Endothelial cell of umbilical vein (primary cell): ENCODE measurements at regions not wholly inside any gene's neighbourhood (a gene's known extent, or its start where the extent isn't known, plus 50 kb on each side); places are given as distances from the start of the nearest gene placed in this dataset.

Experiments
- BruUV-seq: library from RNA; stranded (reverse); fragments of 400-500 nt; replicated peaks from 2 replicates; lab custom pipeline; 2021; lab: Mats Ljungman, UMichigan
- CTCF ChIA-PET: fragments of 300-600, 350-600 bp; sonication (Branson Sonifier 250); formaldehyde crosslinking; loops from one replicate; lab custom pipeline; 2021; ENCODE audit warnings: antibody characterized with exemption, inconsistent platforms; lab: Charles Lee
- POLR2A ChIA-PET: fragments of 300-600, 350-600 bp; sonication (Branson Sonifier 250); formaldehyde crosslinking; loops from one replicate; lab custom pipeline; 2021; ENCODE audit warnings: antibody characterized with exemption, inconsistent platforms; lab: Charles Lee
- DNase-seq: peaks from one replicate; pipeline ENCODE4 v3.0.0-alpha.2; 2011; ENCODE audit warnings: low read depth, low spot score
- FAIRE-seq: peaks from 2 replicates; lab custom pipeline; 2011; peaks lifted over from hg19 to GRCh38; lab: Jason Lieb, UNC
- H2AFZ ChIP-seq: 2 replicates; pipeline ENCODE4 v1.6.0; 2012; ENCODE audit warnings: low read depth, low read length, control low read depth, inconsistent platforms
- H3K27ac ChIP-seq: 2 replicates; pipeline ENCODE4 v1.5.1; 2011; ENCODE audit warnings: low read depth, mild to moderate bottlenecking, control low read depth, low read length, moderate library complexity; ENCODE audit not compliant: insufficient read depth
- H3K27me3 ChIP-seq, 2 experiments: 2 replicates each; pipeline versions ENCODE4 v1.6.0 to v1.6.1; 2011; ENCODE audit warnings: low read length in 2 of 2, mixed read lengths in 1 of 2; ENCODE audit not compliant: control insufficient read depth in 2 of 2, insufficient read depth in 2 of 2
- H3K36me3 ChIP-seq, 2 experiments: 2 replicates in 1 of 2; 3 replicates in 1 of 2; pipeline ENCODE4 v1.5.1; 2011; ENCODE audit warnings: low read length in 2 of 2, mild to moderate bottlenecking in 1 of 2, moderate library complexity in 1 of 2; ENCODE audit not compliant: control insufficient read depth in 2 of 2, insufficient read depth in 2 of 2; ENCODE audit errors: extremely low read depth in 1 of 2
- H3K4me1 ChIP-seq: 3 replicates; pipeline ENCODE4 v1.5.1; 2011; ENCODE audit warnings: mild to moderate bottlenecking, low read length; ENCODE audit not compliant: control insufficient read depth, insufficient read depth; ENCODE audit errors: extremely low read depth
- H3K4me2 ChIP-seq: 2 replicates; pipeline ENCODE4 v1.6.1; 2011; ENCODE audit warnings: low read length, control low read depth, mixed read lengths; ENCODE audit not compliant: insufficient read depth
- H3K4me3 ChIP-seq, 3 experiments: fragments of 200-600 bp in 1 of 3; sonication (generic), shearing (Covaris generic) in 1 of 3; replicated peaks in 1 of 3; 2 replicates each; pipeline ENCODE4 v1.5.1; 2011 to 2016; ENCODE audit warnings: control low read depth in 3 of 3, low read length in 3 of 3, mild to moderate bottlenecking in 2 of 3, inconsistent platforms in 1 of 3, low read depth in 1 of 3, moderate library complexity in 1 of 3; ENCODE audit not compliant: insufficient read depth in 1 of 3
- H3K79me2 ChIP-seq: 2 replicates; pipeline ENCODE4 v1.6.0; 2012; ENCODE audit warnings: low read length, inconsistent platforms; ENCODE audit not compliant: control insufficient read depth, insufficient read depth
- H3K9ac ChIP-seq: replicated peaks from 2 replicates; pipeline ENCODE3; 2011; ENCODE audit warnings: low read length, control low read depth; ENCODE audit not compliant: insufficient read depth; ENCODE audit errors: extremely low read depth
- H3K9me1 ChIP-seq: replicated peaks from 3 replicates; pipeline ENCODE4 v1.6.0; 2011; ENCODE audit warnings: mild to moderate bottlenecking, low read length; ENCODE audit not compliant: control insufficient read depth, insufficient read depth; ENCODE audit errors: extremely low read depth
- H3K9me3 ChIP-seq: replicated peaks from 2 replicates; pipeline ENCODE4 v1.5.1; 2012; ENCODE audit warnings: low read length, inconsistent platforms; ENCODE audit not compliant: control insufficient read depth, insufficient read depth
- H4K20me1 ChIP-seq: replicated peaks from 2 replicates; pipeline ENCODE3; 2011; ENCODE audit warnings: mild to moderate bottlenecking, low read length; ENCODE audit not compliant: control insufficient read depth, insufficient read depth; ENCODE audit errors: extremely low read depth
- EZH2 ChIP-seq: IDR thresholded peaks from 2 replicates; pipeline ENCODE4 v1.6.1; 2012; ENCODE audit warnings: borderline replicate concordance, low read depth, mild to moderate bottlenecking, moderate library complexity, low read length, inconsistent platforms; ENCODE audit not compliant: severe bottlenecking
- FOS ChIP-seq: IDR thresholded peaks from 2 replicates; pipeline ENCODE4 v1.6.1; 2011; ENCODE audit warnings: mild to moderate bottlenecking, low read length, moderate library complexity, borderline replicate concordance; ENCODE audit not compliant: insufficient read depth
- GATA2 ChIP-seq: IDR thresholded peaks from 2 replicates; pipeline ENCODE4 v1.7.0; 2011; ENCODE audit warnings: low read depth, mild to moderate bottlenecking, moderate library complexity, mixed read lengths, low read length; ENCODE audit not compliant: insufficient read length, insufficient read depth
- JUN ChIP-seq: IDR thresholded peaks from 2 replicates; pipeline ENCODE4 v1.6.1; 2011; ENCODE audit warnings: borderline replicate concordance, low read depth; ENCODE audit not compliant: insufficient read length, insufficient read depth
- MYC ChIP-seq: IDR thresholded peaks from one replicate; pipeline ENCODE4 v1.6.1; 2011; ENCODE audit warnings: mild to moderate bottlenecking, low read depth, low read length
- POLR2A ChIP-seq: IDR thresholded peaks from 2 replicates; pipeline ENCODE4 v1.6.1; 2012; ENCODE audit warnings: low read depth, mild to moderate bottlenecking, control low read depth, low read length
- POLR2AphosphoS5 ChIP-seq: IDR thresholded peaks from 2 replicates; pipeline ENCODE4 v1.6.1; 2012; ENCODE audit warnings: low read depth, mild to moderate bottlenecking, control low read depth, low read length, moderate library complexity; ENCODE audit not compliant: insufficient read depth
- dilution Hi-C: fragments of 300-500 bp; cut with MboI; formaldehyde crosslinking; loops from one replicate; pipeline ENCODE4 v1.15.0; 2019; ENCODE audit warnings: low sequenced_read_pairs; ENCODE audit not compliant: extremely low pct_ligation_motif_present
- intact Hi-C: fragments of 100-400 bp; cut with micrococcal nuclease; formaldehyde crosslinking; loops from one replicate; pipeline ENCODE4 v1.10.0; 2022
- TF ChIP-seq, protein P1 (sequence below): IDR thresholded peaks from 2 replicates; pipeline ENCODE4 v1.6.1; 2011; ENCODE audit not compliant: insufficient read depth, insufficient read length
- TF ChIP-seq, protein P2 (sequence below), 2 donors: IDR thresholded peaks; 1 replicate in 1 of 2; 2 replicates in 1 of 2; pipeline ENCODE4 v1.5.1; 2011; ENCODE audit warnings: low read length in 2 of 2, mild to moderate bottlenecking in 2 of 2, moderate library complexity in 2 of 2, control low read depth in 1 of 2, inconsistent platforms in 1 of 2, low read depth in 1 of 2; ENCODE audit not compliant: insufficient read depth in 1 of 2; ENCODE audit errors: extremely low read depth in 1 of 2

DNA sequence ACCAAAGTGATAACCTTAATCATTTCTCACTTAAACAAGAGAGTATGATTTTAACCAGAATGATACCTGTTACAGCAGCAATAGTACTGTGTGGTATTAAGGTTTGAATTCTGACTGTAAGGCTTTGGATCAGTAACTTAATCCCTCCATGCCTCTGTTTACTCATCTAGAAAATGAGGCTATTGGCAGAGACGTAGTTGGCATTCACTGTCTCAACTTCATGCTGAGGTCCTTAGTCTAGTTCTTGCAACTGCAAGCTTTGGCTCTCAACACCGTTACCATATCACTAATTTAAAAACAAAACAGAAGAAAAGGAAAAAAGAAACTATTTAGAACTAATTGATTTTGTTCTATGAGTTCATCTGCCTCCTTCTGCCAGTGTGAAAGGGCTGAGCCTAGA is 875.4 kb downstream of the MCTP2 start:
- no peaks in the 10 kb centered on the region for H3K27me3 ChIP-seq
- H3K9ac ChIP-seq = no peak overlapping the region
- ChIA-PET POLR2A (no interaction called here), CTCF (no interaction called here)
- H3K79me2 ChIP-seq = no peaks in the 10 kb centered on the region
- H3K9me3 ChIP-seq = no peaks in the 10 kb centered on the region
- TF ChIP-seq POLR2A (no peak), JUN (no peak), MYC (no peak), EZH2 (no peak), FOS (no peak), GATA2 (no peak), POLR2AphosphoS5 (no peak)
- TF ChIP-seq, protein P1, sequence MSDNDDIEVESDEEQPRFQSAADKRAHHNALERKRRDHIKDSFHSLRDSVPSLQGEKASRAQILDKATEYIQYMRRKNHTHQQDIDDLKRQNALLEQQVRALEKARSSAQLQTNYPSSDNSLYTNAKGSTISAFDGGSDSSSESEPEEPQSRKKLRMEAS = no peak
- TF ChIP-seq, protein P2, sequence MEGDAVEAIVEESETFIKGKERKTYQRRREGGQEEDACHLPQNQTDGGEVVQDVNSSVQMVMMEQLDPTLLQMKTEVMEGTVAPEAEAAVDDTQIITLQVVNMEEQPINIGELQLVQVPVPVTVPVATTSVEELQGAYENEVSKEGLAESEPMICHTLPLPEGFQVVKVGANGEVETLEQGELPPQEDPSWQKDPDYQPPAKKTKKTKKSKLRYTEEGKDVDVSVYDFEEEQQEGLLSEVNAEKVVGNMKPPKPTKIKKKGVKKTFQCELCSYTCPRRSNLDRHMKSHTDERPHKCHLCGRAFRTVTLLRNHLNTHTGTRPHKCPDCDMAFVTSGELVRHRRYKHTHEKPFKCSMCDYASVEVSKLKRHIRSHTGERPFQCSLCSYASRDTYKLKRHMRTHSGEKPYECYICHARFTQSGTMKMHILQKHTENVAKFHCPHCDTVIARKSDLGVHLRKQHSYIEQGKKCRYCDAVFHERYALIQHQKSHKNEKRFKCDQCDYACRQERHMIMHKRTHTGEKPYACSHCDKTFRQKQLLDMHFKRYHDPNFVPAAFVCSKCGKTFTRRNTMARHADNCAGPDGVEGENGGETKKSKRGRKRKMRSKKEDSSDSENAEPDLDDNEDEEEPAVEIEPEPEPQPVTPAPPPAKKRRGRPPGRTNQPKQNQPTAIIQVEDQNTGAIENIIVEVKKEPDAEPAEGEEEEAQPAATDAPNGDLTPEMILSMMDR (IDR thresholded peaks at IDR 0.05; ENCODE audit: extremely low read depth in 1 of 2, insufficient read depth in 1 of 2, low read depth in 1 of 2, low read length in 2 of 2) = no peak
- no TSS peak for BruUV-seq
- dilution Hi-C loops (no loop called here), intact Hi-C loops (no loop called here)
- no peak for DNase-seq
- no peaks in the 10 kb centered on the region for H3K36me3 ChIP-seq
- FAIRE-seq = no peak
- no peak overlapping the region for H3K4me2 ChIP-seq
- no peak overlapping the region for H2AFZ ChIP-seq
- no peaks in the 10 kb centered on the region for H4K20me1 ChIP-seq
- no peak overlapping the region for H3K27ac ChIP-seq
- H3K9me1 ChIP-seq = no peaks in the 10 kb centered on the region
- H3K4me3 ChIP-seq = no peak overlapping the region
- no peaks in the 10 kb centered on the region for H3K4me1 ChIP-seq
